ENCODE measurements at regions not wholly inside any gene's neighbourhood (a gene's known extent, or its start where the extent isn't known, plus 50 kb on each side); places are given as distances from the start of the nearest gene placed in this dataset.

DNA sequence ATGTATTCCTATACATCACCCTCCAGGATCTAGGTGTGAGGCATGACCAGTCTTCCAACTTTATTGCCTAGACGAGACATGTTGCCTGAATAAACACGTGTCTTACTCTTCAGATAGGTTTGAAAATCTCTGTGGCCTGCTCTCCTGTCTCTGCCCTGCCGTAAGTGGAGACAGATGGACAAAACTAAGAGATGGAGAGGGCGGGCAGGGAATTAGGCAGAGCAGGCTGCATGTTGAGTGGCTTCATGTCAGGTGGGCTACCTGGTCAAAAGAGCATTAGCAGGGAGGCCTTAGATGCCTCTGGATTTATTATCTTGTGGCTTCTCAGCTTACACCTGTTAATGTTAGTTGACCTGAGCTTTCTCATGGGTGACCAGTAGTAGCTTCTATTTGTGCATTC lies 59.0 kb upstream of the TULP4 start:
- Histone ChIP-seq H4K20me1 (ENCODE audit: insufficient read depth) (peaks cover 8% of the 10 kb centered on the region; the same call in 1 of the 2 replicates), H3K4me1 (ENCODE audit: control insufficient read depth in 1 of 2, insufficient read depth in 2 of 2, low read length in 2 of 2) (no peaks in the 10 kb centered on the region), H3K9me2 (ENCODE audit: insufficient read depth) (no peaks in the 10 kb centered on the region), H3K4me2 (ENCODE audit: low read length) (no peak overlapping the region), H3K4me3 (replicated peaks in 1 of 2; ENCODE audit: low read depth in 1 of 2, low read length in 2 of 2) (no peak overlapping the region), H3K27ac (ENCODE audit: low read depth, low read length) (no peak overlapping the region), H3K27me3 (ENCODE audit: insufficient read depth, low read length) (no peaks in the 10 kb centered on the region), H3K9me3 (ENCODE audit: control insufficient read depth in 1 of 2, insufficient read depth in 1 of 2, low read depth in 1 of 2, low read length in 2 of 2) (no peaks in the 10 kb centered on the region), H3K36me3 (ENCODE audit: control insufficient read depth in 1 of 2, insufficient read depth in 2 of 2, low read length in 2 of 2) (no peaks in the 10 kb centered on the region), H3K9ac (ENCODE audit: low read length) (no peak overlapping the region), H2AFZ (ENCODE audit: low read depth, low read length, poor library complexity, severe bottlenecking) (no peak overlapping the region), H3K79me2 (ENCODE audit: insufficient read depth, low read length) (peaks cover 86% of the 10 kb centered on the region)
- ChIA-PET POLR2A (no interaction called here), CTCF (no interaction called here), RAD21 (ENCODE audit: low non-redundant PET in 1 of 2, low total read pairs in 2 of 2, uncharacterized antibody in 2 of 2, unreplicated experiment in 2 of 2) (no interaction called here)
- no TSS peak for BruUV-seq (replicated peaks)
- intact Hi-C loops (cut with micrococcal nuclease), result no loop called here
- no peak for ATAC-seq
- DNase-seq (ENCODE audit: low read depth, low spot score), result no peak
- TF ChIP-seq POLR2A (IDR thresholded peaks at IDR 0.05; ENCODE audit: borderline replicate concordance, extremely low read depth, insufficient read depth, insufficient read length) (no peak), SRF (IDR thresholded peaks at IDR 0.05; ENCODE audit: low read depth) (no peak), YY1 (IDR thresholded peaks at IDR 0.05; ENCODE audit: extremely low read depth, insufficient replicate concordance, low read depth, low read length) (no peak), SIN3A (IDR thresholded peaks at IDR 0.05; ENCODE audit: low read depth) (no peak), SP1 (IDR thresholded peaks at IDR 0.05; ENCODE audit: low read depth) (no peak), CBX3 (IDR thresholded peaks at IDR 0.05; ENCODE audit: low read depth) (no peak), ZFX (IDR thresholded peaks at IDR 0.05) (no peak), EGR1 (IDR thresholded peaks at IDR 0.05; ENCODE audit: low read depth) (no peak), RAD21 (IDR thresholded peaks at IDR 0.05; ENCODE audit: low read depth) (no peak), CEBPB (IDR thresholded peaks at IDR 0.05; ENCODE audit: low read depth) (no peak), POLR2AphosphoS5 (IDR thresholded peaks at IDR 0.05; ENCODE audit: low read depth, low read length) (no peak), JUND (IDR thresholded peaks at IDR 0.05) (no peak), TCF7L2 (IDR thresholded peaks at IDR 0.05; ENCODE audit: borderline replicate concordance, extremely low read depth, insufficient read depth, insufficient read length) (no peak)
- TF ChIP-seq, protein P1, sequence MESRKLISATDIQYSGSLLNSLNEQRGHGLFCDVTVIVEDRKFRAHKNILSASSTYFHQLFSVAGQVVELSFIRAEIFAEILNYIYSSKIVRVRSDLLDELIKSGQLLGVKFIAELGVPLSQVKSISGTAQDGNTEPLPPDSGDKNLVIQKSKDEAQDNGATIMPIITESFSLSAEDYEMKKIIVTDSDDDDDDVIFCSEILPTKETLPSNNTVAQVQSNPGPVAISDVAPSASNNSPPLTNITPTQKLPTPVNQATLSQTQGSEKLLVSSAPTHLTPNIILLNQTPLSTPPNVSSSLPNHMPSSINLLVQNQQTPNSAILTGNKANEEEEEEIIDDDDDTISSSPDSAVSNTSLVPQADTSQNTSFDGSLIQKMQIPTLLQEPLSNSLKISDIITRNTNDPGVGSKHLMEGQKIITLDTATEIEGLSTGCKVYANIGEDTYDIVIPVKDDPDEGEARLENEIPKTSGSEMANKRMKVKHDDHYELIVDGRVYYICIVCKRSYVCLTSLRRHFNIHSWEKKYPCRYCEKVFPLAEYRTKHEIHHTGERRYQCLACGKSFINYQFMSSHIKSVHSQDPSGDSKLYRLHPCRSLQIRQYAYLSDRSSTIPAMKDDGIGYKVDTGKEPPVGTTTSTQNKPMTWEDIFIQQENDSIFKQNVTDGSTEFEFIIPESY (IDR thresholded peaks at IDR 0.05; ENCODE audit: extremely low read depth, insufficient replicate concordance, low read length), result no peak
- TF ChIP-seq, protein P2, sequence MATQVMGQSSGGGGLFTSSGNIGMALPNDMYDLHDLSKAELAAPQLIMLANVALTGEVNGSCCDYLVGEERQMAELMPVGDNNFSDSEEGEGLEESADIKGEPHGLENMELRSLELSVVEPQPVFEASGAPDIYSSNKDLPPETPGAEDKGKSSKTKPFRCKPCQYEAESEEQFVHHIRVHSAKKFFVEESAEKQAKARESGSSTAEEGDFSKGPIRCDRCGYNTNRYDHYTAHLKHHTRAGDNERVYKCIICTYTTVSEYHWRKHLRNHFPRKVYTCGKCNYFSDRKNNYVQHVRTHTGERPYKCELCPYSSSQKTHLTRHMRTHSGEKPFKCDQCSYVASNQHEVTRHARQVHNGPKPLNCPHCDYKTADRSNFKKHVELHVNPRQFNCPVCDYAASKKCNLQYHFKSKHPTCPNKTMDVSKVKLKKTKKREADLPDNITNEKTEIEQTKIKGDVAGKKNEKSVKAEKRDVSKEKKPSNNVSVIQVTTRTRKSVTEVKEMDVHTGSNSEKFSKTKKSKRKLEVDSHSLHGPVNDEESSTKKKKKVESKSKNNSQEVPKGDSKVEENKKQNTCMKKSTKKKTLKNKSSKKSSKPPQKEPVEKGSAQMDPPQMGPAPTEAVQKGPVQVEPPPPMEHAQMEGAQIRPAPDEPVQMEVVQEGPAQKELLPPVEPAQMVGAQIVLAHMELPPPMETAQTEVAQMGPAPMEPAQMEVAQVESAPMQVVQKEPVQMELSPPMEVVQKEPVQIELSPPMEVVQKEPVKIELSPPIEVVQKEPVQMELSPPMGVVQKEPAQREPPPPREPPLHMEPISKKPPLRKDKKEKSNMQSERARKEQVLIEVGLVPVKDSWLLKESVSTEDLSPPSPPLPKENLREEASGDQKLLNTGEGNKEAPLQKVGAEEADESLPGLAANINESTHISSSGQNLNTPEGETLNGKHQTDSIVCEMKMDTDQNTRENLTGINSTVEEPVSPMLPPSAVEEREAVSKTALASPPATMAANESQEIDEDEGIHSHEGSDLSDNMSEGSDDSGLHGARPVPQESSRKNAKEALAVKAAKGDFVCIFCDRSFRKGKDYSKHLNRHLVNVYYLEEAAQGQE (IDR thresholded peaks at IDR 0.05; ENCODE audit: low read depth), result no peak
- TF ChIP-seq, protein P3, sequence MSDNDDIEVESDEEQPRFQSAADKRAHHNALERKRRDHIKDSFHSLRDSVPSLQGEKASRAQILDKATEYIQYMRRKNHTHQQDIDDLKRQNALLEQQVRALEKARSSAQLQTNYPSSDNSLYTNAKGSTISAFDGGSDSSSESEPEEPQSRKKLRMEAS (IDR thresholded peaks at IDR 0.05), result no peak
- TF ChIP-seq, protein P4, sequence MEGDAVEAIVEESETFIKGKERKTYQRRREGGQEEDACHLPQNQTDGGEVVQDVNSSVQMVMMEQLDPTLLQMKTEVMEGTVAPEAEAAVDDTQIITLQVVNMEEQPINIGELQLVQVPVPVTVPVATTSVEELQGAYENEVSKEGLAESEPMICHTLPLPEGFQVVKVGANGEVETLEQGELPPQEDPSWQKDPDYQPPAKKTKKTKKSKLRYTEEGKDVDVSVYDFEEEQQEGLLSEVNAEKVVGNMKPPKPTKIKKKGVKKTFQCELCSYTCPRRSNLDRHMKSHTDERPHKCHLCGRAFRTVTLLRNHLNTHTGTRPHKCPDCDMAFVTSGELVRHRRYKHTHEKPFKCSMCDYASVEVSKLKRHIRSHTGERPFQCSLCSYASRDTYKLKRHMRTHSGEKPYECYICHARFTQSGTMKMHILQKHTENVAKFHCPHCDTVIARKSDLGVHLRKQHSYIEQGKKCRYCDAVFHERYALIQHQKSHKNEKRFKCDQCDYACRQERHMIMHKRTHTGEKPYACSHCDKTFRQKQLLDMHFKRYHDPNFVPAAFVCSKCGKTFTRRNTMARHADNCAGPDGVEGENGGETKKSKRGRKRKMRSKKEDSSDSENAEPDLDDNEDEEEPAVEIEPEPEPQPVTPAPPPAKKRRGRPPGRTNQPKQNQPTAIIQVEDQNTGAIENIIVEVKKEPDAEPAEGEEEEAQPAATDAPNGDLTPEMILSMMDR (IDR thresholded peaks at IDR 0.05 in 2 of 3, conservative IDR thresholded peaks at IDR 0.05 in 1 of 3; ENCODE audit: borderline replicate concordance in 1 of 3, insufficient read depth in 1 of 3, low read depth in 2 of 3, low read length in 2 of 3), result no peak

Data from HCT116 (cell line).